Fibroblast of the aortic adventitia (primary cell): ENCODE measurements at regions not wholly inside any gene's neighbourhood (a gene's known extent, or its start where the extent isn't known, plus 50 kb on each side); places are given as distances from the start of the nearest gene placed in this dataset.
A peak's percentile ranks its signal among the peaks of the same experiment; 100 is the strongest.

ENCODE experiments used
- DNase-seq: peaks from one replicate; pipeline ENCODE4 v3.0.0-alpha.2; 2010; ENCODE audit warnings: low read depth
- H3K4me3 ChIP-seq: 2 replicates; pipeline ENCODE4 v1.5.1; 2011; ENCODE audit warnings: low read depth, mild to moderate bottlenecking, control low read depth, low read length, moderate library complexity
- CTCF ChIP-seq: IDR thresholded peaks from 2 replicates; pipeline ENCODE4 v1.5.1; 2011; ENCODE audit warnings: mild to moderate bottlenecking, low read length, control low read depth, inconsistent platforms; ENCODE audit not compliant: insufficient read depth

- no peak overlapping the region for H3K4me3 ChIP-seq
- no peak for TF ChIP-seq CTCF
- DNase-seq: no peak
Measured at GRCh38 chr6:97399208-97399607, 116.2 kb upstream of the MMS22L start.

GRCh38 chr6:97401533-97401932 is 118.5 kb upstream of the MMS22L start:
- no peak overlapping the region for H3K4me3 ChIP-seq
- no peak for TF ChIP-seq CTCF
- DNase-seq: peak; percentile 87

- TF ChIP-seq CTCF: no peak
- no peak for DNase-seq
- no peak overlapping the region for H3K4me3 ChIP-seq
Measured at GRCh38 chr6:97405818-97406409, 122.9 kb upstream of the MMS22L start.

- no peak for TF ChIP-seq CTCF
- no peak for DNase-seq
- no peak overlapping the region for H3K4me3 ChIP-seq
Measured at GRCh38 chr6:97406633-97407032, 123.6 kb upstream of the MMS22L start.

GRCh38 chr6:97411610-97412009 is 128.6 kb upstream of the MMS22L start:
- no peak overlapping the region for H3K4me3 ChIP-seq
- no peak for TF ChIP-seq CTCF
- DNase-seq: no peak

GRCh38 chr6:97412511-97412910 is 129.5 kb upstream of the MMS22L start:
- TF ChIP-seq CTCF: no peak
- no peak overlapping the region for H3K4me3 ChIP-seq
- DNase-seq: no peak

GRCh38 chr6:97422171-97422570 is 139.2 kb upstream of the MMS22L start:
- no peak for DNase-seq
- no peak overlapping the region for H3K4me3 ChIP-seq
- no peak for TF ChIP-seq CTCF
